CD14-positive monocyte (primary cell): ENCODE measurements at regions not wholly inside any gene's neighbourhood (a gene's known extent, or its start where the extent isn't known, plus 50 kb on each side); places are given as distances from the start of the nearest gene placed in this dataset.

Source experiments
- DNase-seq, 3 donors: peaks; one replicate each; pipeline ENCODE4 v3.0.0-alpha.2; 2011 to 2022
- H2AFZ ChIP-seq: 2 replicates; pipeline ENCODE4 v1.6.0; 2012; ENCODE audit warnings: mild to moderate bottlenecking, low read depth, low read length, inconsistent platforms; ENCODE audit not compliant: insufficient read depth, poor library complexity, severe bottlenecking
- H3K27ac ChIP-seq, 2 donors: 1 replicate in 1 of 2; 2 replicates in 1 of 2; pipeline ENCODE4 v1.5.1; 2012 to 2013; ENCODE audit warnings: low read length in 2 of 2, control low read depth in 1 of 2, inconsistent platforms in 1 of 2, low read depth in 1 of 2, mild to moderate bottlenecking in 1 of 2
- H3K27me3 ChIP-seq, 2 donors: one replicate each; pipeline versions ENCODE4 v1.6.0 to v1.6.1; 2011 to 2013; ENCODE audit warnings: low read length in 2 of 2; ENCODE audit not compliant: control insufficient read depth in 2 of 2, insufficient read depth in 2 of 2
- H3K36me3 ChIP-seq, 2 donors: replicated peaks in 1 of 2; 1 replicate in 1 of 2; 2 replicates in 1 of 2; pipeline versions ENCODE4 v1.5.1 to v1.6.1; 2012 to 2013; ENCODE audit warnings: low read length in 2 of 2, control low read depth in 1 of 2, inconsistent platforms in 1 of 2, mild to moderate bottlenecking in 1 of 2; ENCODE audit not compliant: insufficient read depth in 2 of 2, control insufficient read depth in 1 of 2
- H3K4me1 ChIP-seq, 2 donors: 1 replicate in 1 of 2; 2 replicates in 1 of 2; pipeline versions ENCODE4 v1.5.1 to v1.6.1; 2012 to 2013; ENCODE audit warnings: low read length in 2 of 2, control low read depth in 1 of 2, inconsistent platforms in 1 of 2, mild to moderate bottlenecking in 1 of 2, moderate library complexity in 1 of 2; ENCODE audit not compliant: insufficient read depth in 2 of 2, control insufficient read depth in 1 of 2
- H3K4me2 ChIP-seq: replicated peaks from 2 replicates; pipeline ENCODE3; 2012; ENCODE audit warnings: low read length, moderate library complexity, mild to moderate bottlenecking; ENCODE audit not compliant: poor library complexity, severe bottlenecking; ENCODE audit errors: extremely low read depth
- H3K4me3 ChIP-seq, 3 experiments: fragments of 200-600 bp in 1 of 3; sonication (generic) in 1 of 3; replicated peaks in 1 of 3; 1 replicate in 2 of 3; 2 replicates in 1 of 3; pipeline ENCODE4 v1.5.1; 2011 to 2013; ENCODE audit warnings: low read length in 3 of 3, mild to moderate bottlenecking in 3 of 3, control low read depth in 2 of 3, low read depth in 2 of 3, inconsistent platforms in 1 of 3, moderate library complexity in 1 of 3
- H3K79me2 ChIP-seq: 2 replicates; pipeline ENCODE4 v1.6.0; 2012; ENCODE audit warnings: mild to moderate bottlenecking, control low read depth, inconsistent platforms, low read length, moderate library complexity; ENCODE audit not compliant: insufficient read depth
- H3K9ac ChIP-seq: 2 replicates; pipeline ENCODE4 v1.6.0; 2017; ENCODE audit warnings: low read length, mild to moderate bottlenecking; ENCODE audit not compliant: insufficient read depth, poor library complexity, severe bottlenecking
- H3K9me3 ChIP-seq, 2 donors: replicated peaks in 1 of 2; 1 replicate in 1 of 2; 2 replicates in 1 of 2; pipeline versions ENCODE4 v1.5.1 to v1.6.1; 2012 to 2013; ENCODE audit warnings: low read length in 2 of 2, control low read depth in 1 of 2; ENCODE audit not compliant: control insufficient read depth in 1 of 2, insufficient read depth in 1 of 2
- H4K20me1 ChIP-seq: 2 replicates; pipeline ENCODE4 v1.6.0; 2012; ENCODE audit warnings: mild to moderate bottlenecking, low read length, control low read depth, moderate library complexity; ENCODE audit not compliant: insufficient read depth
- H3K27ac Mint-ChIP-seq, 7 donors: one replicate each; pipeline ENCODE4 v1.8.0; 2020; ENCODE audit warnings: mild to moderate bottlenecking in 7 of 7, mixed read lengths in 7 of 7, moderate library complexity in 6 of 7, inconsistent platforms in 2 of 7
- H3K27me3 Mint-ChIP-seq, 3 donors: one replicate each; pipeline ENCODE4 v1.8.0; 2021 to 2022; ENCODE audit warnings: low read depth in 3 of 3, mild to moderate bottlenecking in 3 of 3, mixed read lengths in 3 of 3, moderate library complexity in 3 of 3, inconsistent platforms in 1 of 3
- H3K36me3 Mint-ChIP-seq, 2 donors: one replicate each; pipeline ENCODE4 v1.8.0; 2020; ENCODE audit warnings: mixed read lengths in 2 of 2, inconsistent platforms in 1 of 2, mild to moderate bottlenecking in 1 of 2
- H3K4me1 Mint-ChIP-seq: one replicate; pipeline ENCODE4 v1.8.0; 2020; ENCODE audit warnings: mild to moderate bottlenecking, mixed read lengths
- H3K4me3 Mint-ChIP-seq, 2 donors: one replicate each; pipeline ENCODE4 v1.8.0; 2020; ENCODE audit warnings: mild to moderate bottlenecking in 2 of 2, mixed read lengths in 2 of 2, moderate library complexity in 1 of 2
- H3K9me3 Mint-ChIP-seq, 7 donors: one replicate each; pipeline ENCODE4 v1.8.0; 2020 to 2022; ENCODE audit warnings: mixed read lengths in 7 of 7, mild to moderate bottlenecking in 6 of 7, moderate library complexity in 6 of 7, inconsistent platforms in 2 of 7
- CTCF ChIP-seq: fragments of 200-600 bp; IDR thresholded peaks from one replicate; pipeline ENCODE4 v1.8.0; 2022; ENCODE audit warnings: antibody characterized with exemption, mild to moderate bottlenecking
- WGBS: methylation state at CpG from one replicate; pipeline ENCODE4 v1.1.5; 2013; ENCODE audit warnings: missing lambda C conversion rate; ENCODE audit not compliant: insufficient coverage; 5-methylcytosine and 5-hydroxymethylcytosine counted together
- intact Hi-C, 2 donors: fragments of 100-400 bp; cut with micrococcal nuclease; formaldehyde crosslinking; loops; one replicate each; pipeline versions ENCODE4 v1.15.0 to v1.15.1; 2023

DNA sequence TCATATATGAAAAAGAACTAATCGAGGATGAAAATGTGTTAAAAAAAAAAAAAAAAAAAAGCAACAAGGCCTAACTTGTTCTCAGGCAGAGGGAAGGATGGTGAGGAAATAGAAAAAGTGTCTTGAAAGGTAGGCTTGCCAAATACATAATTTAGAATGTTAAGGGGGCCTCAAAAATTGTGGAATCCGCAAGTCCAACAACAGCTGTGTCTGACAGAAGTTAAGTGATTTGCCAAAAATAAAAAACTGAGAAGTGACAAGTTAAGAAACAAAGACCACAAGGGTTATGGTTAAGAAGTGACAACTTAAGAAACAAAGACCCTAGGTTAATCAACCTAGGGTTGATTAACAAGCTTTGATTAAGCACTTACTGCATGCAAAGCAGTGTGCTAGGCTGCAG, 110.6 kb downstream of the P2RY1 start:
- Histone ChIP-seq H2AFZ (no peak overlapping the region), H3K4me2 (no peak overlapping the region), H3K4me1 (no peaks in the 10 kb centered on the region), H4K20me1 (no peaks in the 10 kb centered on the region), H3K9ac (no peak overlapping the region), H3K27ac (no peak overlapping the region), H3K79me2 (no peaks in the 10 kb centered on the region), H3K9me3 (no peaks in the 10 kb centered on the region), H3K4me3 (no peak overlapping the region), H3K36me3 (no peaks in the 10 kb centered on the region), H3K27me3 (no peaks in the 10 kb centered on the region)
- intact Hi-C loops: no loop called here
- no peaks in the 10 kb centered on the region for H3K9me3 Mint-ChIP-seq
- no peaks in the 10 kb centered on the region for H3K4me1 Mint-ChIP-seq
- H3K36me3 Mint-ChIP-seq: no peaks in the 10 kb centered on the region
- no peaks in the 10 kb centered on the region for H3K27me3 Mint-ChIP-seq
- no peak overlapping the region for H3K27ac Mint-ChIP-seq
- no CpG with 5 or more reads among the region's 2 CpGs for WGBS
- H3K4me3 Mint-ChIP-seq: no peak overlapping the region
- no peak for DNase-seq
- no peak for TF ChIP-seq CTCF

- Histone ChIP-seq H3K36me3 (no peaks in the 10 kb centered on the region), H3K4me1 (no peaks in the 10 kb centered on the region), H2AFZ (no peak overlapping the region), H3K9ac (no peak overlapping the region), H3K4me3 (no peak overlapping the region), H3K9me3 (no peaks in the 10 kb centered on the region), H4K20me1 (no peaks in the 10 kb centered on the region), H3K27me3 (no peaks in the 10 kb centered on the region), H3K27ac (no peak overlapping the region), H3K4me2 (no peak overlapping the region), H3K79me2 (no peaks in the 10 kb centered on the region)
- H3K36me3 Mint-ChIP-seq: no peaks in the 10 kb centered on the region
- H3K27me3 Mint-ChIP-seq: peaks cover 0 to 2% (median 0%) of the 10 kb centered on the region in 3 donors
- no peak overlapping the region for H3K4me3 Mint-ChIP-seq
- H3K27ac Mint-ChIP-seq: no peak overlapping the region
- intact Hi-C loops: no loop called here
- no CpG with 5 or more reads among the region's 2 CpGs for WGBS
- H3K4me1 Mint-ChIP-seq: no peaks in the 10 kb centered on the region
- no peaks in the 10 kb centered on the region for H3K9me3 Mint-ChIP-seq
- DNase-seq: no peak
- TF ChIP-seq CTCF: no peak
Measured at GRCh38 chr3:152957491-152957890, 122.6 kb downstream of the P2RY1 start.
